ENCODE measurements at regions not wholly inside any gene's neighbourhood (a gene's known extent, or its start where the extent isn't known, plus 50 kb on each side); places are given as distances from the start of the nearest gene placed in this dataset.

GRCh38 chr15:97678656-97679055, 281.8 kb upstream of the ARRDC4 start:
- no peak for DNase-seq (ENCODE audit: low read depth)
- in situ Hi-C loops (cut with HindIII; ENCODE audit: low pct_unique_long_range_greater_than_20kb, low sequenced_read_pairs) = no loop called here

- in situ Hi-C loops (cut with HindIII; ENCODE audit: low pct_unique_long_range_greater_than_20kb, low sequenced_read_pairs) = no loop called here
- no peak for DNase-seq (ENCODE audit: low read depth)
These were observed 281.3 kb upstream of the ARRDC4 start for GRCh38 chr15:97679106-97679688.

- DNase-seq (ENCODE audit: low read depth) = no peak
- in situ Hi-C loops (cut with HindIII; ENCODE audit: low pct_unique_long_range_greater_than_20kb, low sequenced_read_pairs) = no loop called here
These were observed 279.8 kb upstream of the ARRDC4 start for GRCh38 chr15:97680606-97681220.

GRCh38 chr15:97683831-97684230, 276.7 kb upstream of the ARRDC4 start:
- no peak for DNase-seq (ENCODE audit: low read depth)
- in situ Hi-C loops (cut with HindIII; ENCODE audit: low pct_unique_long_range_greater_than_20kb, low sequenced_read_pairs) = no loop called here

GRCh38 chr15:97684249-97684648, 276.3 kb upstream of the ARRDC4 start:
- no peak for DNase-seq (ENCODE audit: low read depth)

GRCh38 chr15:97686324-97686723, 274.2 kb upstream of the ARRDC4 start:
- DNase-seq (ENCODE audit: low read depth) = no peak
- in situ Hi-C loops (cut with HindIII; ENCODE audit: low pct_unique_long_range_greater_than_20kb, low sequenced_read_pairs) = no loop called here

More at GRCh38 chr15:97684249-97684648, 276.3 kb upstream of the ARRDC4 start:
- in situ Hi-C loops (cut with HindIII; ENCODE audit: low pct_unique_long_range_greater_than_20kb, low sequenced_read_pairs) = no loop called here

- no peak for DNase-seq (ENCODE audit: low read depth)
These were observed 272.8 kb upstream of the ARRDC4 start for GRCh38 chr15:97687654-97688053.

GRCh38 chr15:97688177-97688576, 272.3 kb upstream of the ARRDC4 start:
- in situ Hi-C loops (cut with HindIII; ENCODE audit: low pct_unique_long_range_greater_than_20kb, low sequenced_read_pairs) = no loop called here
- no peak for DNase-seq (ENCODE audit: low read depth)

More at GRCh38 chr15:97687654-97688053, 272.8 kb upstream of the ARRDC4 start:
- in situ Hi-C loops (cut with HindIII; ENCODE audit: low pct_unique_long_range_greater_than_20kb, low sequenced_read_pairs) = no loop called here

- in situ Hi-C loops (cut with HindIII; ENCODE audit: low pct_unique_long_range_greater_than_20kb, low sequenced_read_pairs) = no loop called here
- no peak for DNase-seq (ENCODE audit: low read depth)
These were observed 271.6 kb upstream of the ARRDC4 start for GRCh38 chr15:97688886-97689285.

GRCh38 chr15:97691078-97691477, 269.4 kb upstream of the ARRDC4 start:
- DNase-seq (ENCODE audit: low read depth) = no peak
- in situ Hi-C loops (cut with HindIII; ENCODE audit: low pct_unique_long_range_greater_than_20kb, low sequenced_read_pairs) = no loop called here

- peak; percentile 18 for DNase-seq (ENCODE audit: low read depth)
- in situ Hi-C loops (cut with HindIII; ENCODE audit: low pct_unique_long_range_greater_than_20kb, low sequenced_read_pairs) = no loop called here
These were observed 268.7 kb upstream of the ARRDC4 start for GRCh38 chr15:97691799-97692198.

- no peak for DNase-seq (ENCODE audit: low read depth)
- in situ Hi-C loops (cut with HindIII; ENCODE audit: low pct_unique_long_range_greater_than_20kb, low sequenced_read_pairs) = no loop called here
These were observed 268.0 kb upstream of the ARRDC4 start for GRCh38 chr15:97692301-97693015.

GRCh38 chr15:97694456-97694855, 266.0 kb upstream of the ARRDC4 start:
- no peak for DNase-seq (ENCODE audit: low read depth)

GRCh38 chr15:97703400-97703799, 257.1 kb upstream of the ARRDC4 start:
- no peak for DNase-seq (ENCODE audit: low read depth)
- in situ Hi-C loops (cut with HindIII; ENCODE audit: low pct_unique_long_range_greater_than_20kb, low sequenced_read_pairs) = no loop called here

More at GRCh38 chr15:97694456-97694855, 266.0 kb upstream of the ARRDC4 start:
- in situ Hi-C loops (cut with HindIII; ENCODE audit: low pct_unique_long_range_greater_than_20kb, low sequenced_read_pairs) = no loop called here

GRCh38 chr15:97706059-97706458, 254.4 kb upstream of the ARRDC4 start:
- in situ Hi-C loops (cut with HindIII; ENCODE audit: low pct_unique_long_range_greater_than_20kb, low sequenced_read_pairs) = no loop called here
- no peak for DNase-seq (ENCODE audit: low read depth)

- in situ Hi-C loops (cut with HindIII; ENCODE audit: low pct_unique_long_range_greater_than_20kb, low sequenced_read_pairs) = no loop called here
- no peak for DNase-seq (ENCODE audit: low read depth)
These were observed 252.3 kb upstream of the ARRDC4 start for GRCh38 chr15:97708252-97708651.

GRCh38 chr15:97712530-97712929, 248.0 kb upstream of the ARRDC4 start:
- DNase-seq (ENCODE audit: low read depth) = no peak
- in situ Hi-C loops (cut with HindIII; ENCODE audit: low pct_unique_long_range_greater_than_20kb, low sequenced_read_pairs) = no loop called here

- no peak for DNase-seq (ENCODE audit: low read depth)
- in situ Hi-C loops (cut with HindIII; ENCODE audit: low pct_unique_long_range_greater_than_20kb, low sequenced_read_pairs) = no loop called here
These were observed 242.7 kb upstream of the ARRDC4 start for GRCh38 chr15:97717806-97718205.

GRCh38 chr15:97718509-97718908, 242.0 kb upstream of the ARRDC4 start:
- DNase-seq (ENCODE audit: low read depth) = no peak
- in situ Hi-C loops (cut with HindIII; ENCODE audit: low pct_unique_long_range_greater_than_20kb, low sequenced_read_pairs) = no loop called here

GRCh38 chr15:97728791-97729190, 231.7 kb upstream of the ARRDC4 start:
- in situ Hi-C loops (cut with HindIII; ENCODE audit: low pct_unique_long_range_greater_than_20kb, low sequenced_read_pairs) = no loop called here
- no peak for DNase-seq (ENCODE audit: low read depth)
